GM19035 (cell line): ENCODE measurements at regions not wholly inside any gene's neighbourhood (a gene's known extent, or its start where the extent isn't known, plus 50 kb on each side); places are given as distances from the start of the nearest gene placed in this dataset.

Experiments
- ATAC-seq: cut with Tn5 transposase; IDR thresholded peaks from one replicate; pipeline ENCODE4 v1.9.1; 2021; ENCODE audit not compliant: unreplicated experiment

DNA sequence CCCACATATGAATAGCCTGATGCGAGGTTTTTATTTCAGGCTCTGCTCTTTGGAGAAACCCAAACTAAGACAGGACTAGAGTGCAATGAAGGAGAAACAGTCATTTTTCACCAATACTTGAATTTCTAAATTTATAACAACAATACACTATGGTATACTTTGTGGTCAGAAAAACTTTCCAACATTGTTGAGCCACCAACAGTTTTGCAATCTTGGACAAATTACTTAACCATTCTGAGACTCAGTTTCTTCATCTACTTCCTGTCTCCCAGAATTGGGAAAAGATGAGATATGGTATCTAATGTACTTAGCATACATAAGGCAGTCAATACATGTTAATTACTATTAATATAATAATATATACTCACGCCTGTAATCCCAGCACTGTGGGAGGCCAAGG is 519.8 kb upstream of the PLXNA2 start:
- ATAC-seq: no peak

DNA sequence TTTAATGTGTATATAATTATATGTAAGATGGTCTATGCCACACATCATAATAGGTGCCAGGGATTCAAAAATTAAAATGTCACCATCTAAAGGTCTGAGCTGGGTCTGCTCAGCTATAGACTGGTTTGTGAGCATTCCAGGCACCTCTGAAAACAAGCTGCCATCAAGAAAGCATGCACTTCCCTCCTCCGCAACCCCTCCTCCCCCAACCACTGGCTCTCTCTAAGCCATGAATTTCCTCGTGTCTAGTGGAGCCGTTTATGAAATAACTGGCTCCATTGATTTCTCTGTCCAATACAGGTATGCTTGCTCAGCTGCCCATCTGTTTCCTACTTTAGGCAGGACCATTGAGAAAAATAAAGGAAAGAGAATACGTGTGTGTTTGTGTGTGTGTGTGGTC is 522.6 kb upstream of the PLXNA2 start:
- ATAC-seq: no peak

DNA sequence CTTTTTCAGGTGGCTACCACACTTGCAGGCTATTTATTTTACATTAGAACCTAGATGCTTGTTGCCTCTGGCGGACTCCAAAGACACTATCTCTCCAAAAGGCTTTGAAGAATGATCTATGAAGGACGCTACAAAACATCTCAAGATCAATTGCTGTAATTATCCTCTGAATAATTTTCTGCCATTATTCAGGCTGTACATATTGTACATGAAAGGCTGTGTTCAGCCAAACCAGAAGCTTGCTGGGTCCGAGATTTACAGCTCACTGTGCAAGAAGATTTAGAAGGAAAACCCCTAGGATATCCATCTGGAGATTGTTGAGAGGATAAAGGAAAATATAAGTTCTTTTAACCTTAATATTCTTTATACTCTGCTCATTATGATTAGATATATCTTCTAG is 523.6 kb upstream of the PLXNA2 start:
- no peak for ATAC-seq

DNA sequence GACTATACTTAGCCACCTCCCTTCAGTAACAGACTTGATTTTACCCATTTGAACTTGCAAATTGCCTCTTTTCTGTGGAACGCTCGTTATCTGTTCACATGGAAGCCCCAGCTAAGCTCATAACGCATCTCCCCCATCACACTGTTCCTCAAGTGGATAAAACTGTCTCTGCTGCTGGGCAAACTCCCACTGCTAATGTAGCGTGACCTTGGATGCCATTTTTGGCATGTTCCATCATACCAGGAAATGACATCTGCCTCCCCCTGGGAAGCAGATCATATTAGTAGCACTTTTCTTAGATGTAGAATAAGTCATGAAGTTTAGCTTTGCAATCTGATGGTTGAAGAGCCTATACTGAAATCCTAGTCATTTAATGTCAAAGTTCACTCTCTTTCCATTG is 528.7 kb upstream of the PLXNA2 start:
- ATAC-seq: no peak

DNA sequence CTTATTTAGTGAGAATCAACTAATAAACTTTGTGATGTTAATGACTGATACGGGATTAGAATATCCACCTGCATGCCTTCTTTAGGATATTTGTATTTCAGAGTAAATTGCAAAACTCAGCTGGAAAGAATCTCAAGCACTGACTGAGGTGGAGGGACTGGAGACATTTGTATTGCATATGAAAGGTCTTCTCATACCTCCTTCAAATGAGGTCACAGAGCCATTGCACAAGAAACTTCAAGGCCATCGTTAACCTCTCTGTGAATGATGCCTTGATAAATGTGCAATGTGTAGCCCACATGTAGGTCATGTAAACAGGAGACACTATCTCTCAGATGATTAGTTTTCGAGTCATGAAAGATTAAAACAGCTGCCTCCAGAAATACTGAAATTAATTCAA is 531.7 kb upstream of the PLXNA2 start:
- ATAC-seq: no peak

DNA sequence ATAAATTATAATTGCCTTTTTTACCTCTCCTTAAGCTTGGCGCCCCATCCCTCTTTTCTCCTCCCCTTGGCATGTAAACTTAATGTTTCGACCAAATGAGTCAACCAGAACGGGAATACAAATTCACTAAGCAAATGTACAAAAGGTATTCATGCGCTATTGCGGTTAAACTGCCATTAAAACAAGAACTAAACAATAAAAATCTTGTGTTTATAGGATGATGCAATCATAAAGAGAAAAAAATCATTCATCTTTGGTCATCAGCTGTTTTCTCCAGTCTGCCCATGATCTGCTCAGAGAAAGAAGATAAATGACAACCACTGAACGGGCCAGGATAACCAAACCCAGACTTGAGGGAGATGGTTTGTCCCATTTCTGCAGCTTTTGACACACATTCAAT is 534.2 kb upstream of the PLXNA2 start:
- no peak for ATAC-seq

DNA sequence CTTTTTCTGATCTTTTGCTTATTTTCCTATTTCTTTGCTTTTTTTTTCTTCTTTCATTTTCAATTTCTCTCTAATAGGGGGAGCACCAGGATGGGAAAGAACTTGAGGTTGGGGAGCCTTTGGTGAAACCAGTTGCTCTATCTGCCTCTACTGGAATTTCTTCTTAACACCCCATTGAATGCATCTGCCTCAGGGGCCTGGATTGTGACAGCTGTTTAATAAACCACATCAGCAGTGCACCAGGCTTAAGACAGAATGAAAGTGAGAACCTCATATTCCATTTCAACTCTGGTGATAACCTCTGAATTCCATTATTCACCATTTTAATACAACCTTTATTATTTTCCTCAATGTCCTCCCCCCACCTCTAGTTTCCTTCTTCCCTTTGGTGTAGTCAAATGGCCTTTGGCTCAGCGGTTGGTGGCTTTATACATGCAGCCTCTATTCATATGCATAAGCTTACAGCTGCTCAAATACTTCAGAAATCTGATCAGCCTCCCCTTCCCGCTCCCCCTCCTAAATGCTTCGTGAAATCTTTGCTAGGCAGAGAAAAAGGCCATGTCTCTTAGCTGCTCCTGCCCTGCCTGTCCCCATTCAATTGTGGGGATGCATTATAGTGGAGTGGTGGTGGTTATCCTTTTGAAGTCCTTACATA is 537.3 kb upstream of the PLXNA2 start:
- no peak for ATAC-seq

DNA sequence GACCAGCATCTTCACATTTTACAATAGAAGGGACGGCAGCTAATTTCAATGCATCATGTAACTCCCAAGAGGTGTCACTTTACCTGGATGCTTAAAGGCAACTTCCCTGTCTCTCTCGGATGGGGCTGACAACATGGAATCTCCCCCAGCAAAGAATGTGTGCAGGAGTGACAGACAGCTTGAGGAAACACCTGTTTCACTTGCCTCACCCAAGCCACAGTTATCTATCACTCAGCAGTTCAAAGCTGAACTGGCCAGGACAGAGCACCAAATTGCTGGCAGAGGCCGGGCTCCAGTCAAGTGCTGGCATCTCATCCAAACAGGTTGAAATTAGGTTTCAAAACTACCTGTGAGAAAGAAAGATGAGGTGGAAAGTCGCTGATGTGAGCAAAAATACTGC is 538.0 kb upstream of the PLXNA2 start:
- no peak for ATAC-seq

DNA sequence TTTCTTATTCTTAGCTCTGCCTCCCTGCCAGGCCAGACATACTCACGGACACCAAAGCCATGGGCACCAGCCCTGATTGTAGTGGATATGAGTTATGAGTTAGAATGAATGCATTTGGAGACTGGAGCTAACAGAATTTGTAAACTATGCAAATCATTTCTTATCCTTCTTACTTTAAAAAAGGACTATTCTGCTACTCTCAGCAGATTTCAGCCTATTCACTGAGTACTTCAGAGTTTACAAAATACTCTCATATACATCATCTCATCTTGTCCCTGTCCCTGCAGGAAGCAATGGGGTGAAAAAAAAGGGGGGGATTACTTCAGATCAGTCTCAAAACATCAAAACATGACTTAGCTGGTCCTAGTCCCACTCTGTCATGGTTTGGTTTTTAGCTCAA is 541.4 kb upstream of the PLXNA2 start:
- ATAC-seq: no peak

DNA sequence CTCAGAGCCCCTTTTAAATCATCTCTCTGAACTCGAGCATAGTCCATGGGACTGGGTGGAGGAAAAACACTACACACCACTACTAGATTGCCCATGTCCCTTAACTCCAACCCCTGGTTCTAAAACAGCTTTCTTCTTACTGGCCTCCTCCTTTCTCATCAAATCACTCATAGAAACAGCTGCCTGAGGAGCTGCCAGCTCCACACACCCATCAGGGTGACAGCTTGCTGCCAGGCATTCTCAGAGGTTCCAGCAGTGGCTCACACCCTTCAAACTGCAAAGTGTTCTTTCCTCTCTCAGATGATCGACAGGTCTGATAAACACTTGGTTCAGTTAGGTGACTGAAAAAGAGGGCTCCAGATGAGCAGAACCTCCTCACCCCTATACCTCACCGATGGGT is 543.0 kb upstream of the PLXNA2 start:
- no peak for ATAC-seq

DNA sequence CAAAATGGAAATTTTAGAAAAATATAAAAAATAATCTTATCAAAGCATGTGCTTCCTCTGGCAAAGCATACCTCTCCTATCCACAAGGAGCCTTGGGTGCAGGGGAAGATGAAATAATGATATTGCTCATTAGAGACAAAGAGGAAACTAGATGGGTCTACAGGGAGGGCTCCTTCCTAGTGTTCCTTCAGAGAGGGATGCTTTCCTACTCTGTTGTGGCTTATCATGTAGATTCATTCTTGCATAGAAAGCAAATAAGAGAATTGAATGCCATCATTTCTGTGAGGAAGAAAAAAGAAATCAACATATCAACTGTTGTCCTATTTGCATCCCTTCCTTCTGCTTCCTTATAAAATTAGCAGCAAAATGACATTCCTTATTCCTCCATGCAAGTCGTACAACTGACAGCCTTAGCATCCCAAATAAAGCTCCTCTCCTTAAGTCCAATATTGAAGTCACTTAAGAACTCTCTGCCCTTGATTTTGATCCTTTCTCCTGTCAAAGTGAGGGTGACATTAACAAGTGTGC is 543.9 kb upstream of the PLXNA2 start:
- no peak for ATAC-seq

DNA sequence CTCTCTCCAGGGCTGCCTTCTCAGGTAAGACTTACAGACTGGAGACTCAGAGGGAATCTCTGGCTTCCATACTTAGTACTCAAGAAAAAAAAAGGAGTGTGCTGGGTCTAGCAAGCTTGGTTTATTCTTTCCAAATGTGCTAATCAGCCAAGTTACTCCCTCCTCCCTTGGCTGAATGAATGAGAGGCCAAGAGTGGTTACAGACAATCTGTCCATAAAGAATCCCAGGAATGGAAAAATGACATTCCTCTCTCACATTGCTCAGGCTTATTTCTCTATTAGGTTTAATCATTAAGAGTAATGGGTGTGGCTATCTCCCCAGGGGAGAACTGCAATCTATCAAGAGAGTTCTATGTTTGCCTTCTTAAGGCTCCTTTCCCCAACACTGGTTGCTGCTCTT is 547.3 kb upstream of the PLXNA2 start:
- no peak for ATAC-seq

DNA sequence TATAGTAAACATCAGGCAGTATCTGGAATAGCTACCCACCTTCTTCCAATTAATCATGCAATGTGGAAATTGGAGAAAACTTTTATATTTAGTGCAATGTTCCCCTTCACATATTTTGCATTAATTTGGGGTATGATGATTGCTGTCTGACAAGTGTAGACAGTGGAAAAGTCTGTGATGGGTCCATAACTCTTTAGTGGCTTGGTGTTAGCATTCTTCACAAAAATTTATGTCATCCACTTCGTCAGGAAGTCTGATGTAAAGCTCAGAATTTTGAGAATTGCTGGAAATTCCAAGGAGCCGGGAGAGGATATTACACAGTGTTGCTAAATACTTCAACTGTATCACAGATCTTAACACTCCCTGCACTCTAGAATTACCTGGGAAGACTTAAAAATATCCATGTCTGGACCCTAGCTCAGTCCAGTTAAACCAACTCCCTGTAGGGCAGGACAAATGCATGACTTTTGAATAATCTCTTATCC is 549.7 kb upstream of the PLXNA2 start:
- no peak for ATAC-seq

DNA sequence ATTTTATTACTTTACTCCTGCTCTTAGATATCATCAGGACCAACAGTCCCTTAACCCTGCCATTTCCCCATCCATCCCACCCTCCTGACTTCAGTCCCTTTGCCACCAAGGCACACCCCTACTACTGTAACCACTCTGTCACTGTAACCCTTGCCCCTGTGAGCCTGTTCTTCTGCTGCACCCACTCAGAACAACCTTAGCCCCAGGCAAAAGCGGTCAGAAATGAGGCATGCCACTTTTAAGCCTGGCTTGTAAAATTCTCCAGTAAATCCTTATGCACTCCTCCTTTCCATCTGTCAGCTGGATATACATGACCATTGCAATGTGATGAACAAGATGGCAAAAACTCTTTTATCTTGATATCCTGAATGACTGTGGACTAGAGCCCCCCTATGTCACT is 555.0 kb upstream of the PLXNA2 start:
- ATAC-seq: no peak

DNA sequence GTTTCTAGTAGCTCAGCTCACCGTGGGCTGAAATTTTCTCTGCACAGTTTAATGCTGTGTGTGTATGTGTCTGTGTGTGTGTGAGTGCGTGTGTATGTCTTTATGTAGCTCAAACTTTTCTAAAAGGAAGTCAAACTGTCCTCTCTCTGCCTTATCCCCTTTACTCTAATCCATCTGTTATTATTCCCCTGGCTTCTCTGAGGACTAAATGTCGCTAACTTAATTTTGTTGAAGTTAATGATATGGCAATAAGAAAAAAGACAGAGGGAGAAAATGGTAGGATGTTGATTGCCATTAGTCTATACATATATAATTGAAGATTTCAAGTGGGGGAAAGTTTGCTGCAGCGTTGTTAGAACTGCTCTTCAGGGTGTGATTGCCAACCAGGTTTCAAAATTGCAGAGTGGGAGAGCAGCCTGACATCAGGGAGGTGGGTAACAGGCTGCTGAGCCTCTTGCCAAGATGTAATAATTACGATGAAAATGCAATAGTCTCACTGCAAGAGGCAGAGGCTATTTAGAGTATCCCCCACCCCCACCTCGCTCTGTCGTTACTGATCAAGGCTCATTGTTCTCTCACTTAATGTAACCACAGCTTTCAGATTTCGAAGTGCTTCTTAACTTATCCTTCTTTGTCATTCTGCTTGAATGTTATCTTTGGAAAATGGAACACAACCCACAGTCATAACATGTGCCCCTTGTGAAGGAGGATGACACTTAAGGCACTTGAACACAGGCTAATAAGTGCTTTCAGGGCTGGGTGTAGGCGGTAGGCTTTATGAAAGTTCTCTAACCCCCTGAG is 559.0 kb upstream of the PLXNA2 start:
- no peak for ATAC-seq

DNA sequence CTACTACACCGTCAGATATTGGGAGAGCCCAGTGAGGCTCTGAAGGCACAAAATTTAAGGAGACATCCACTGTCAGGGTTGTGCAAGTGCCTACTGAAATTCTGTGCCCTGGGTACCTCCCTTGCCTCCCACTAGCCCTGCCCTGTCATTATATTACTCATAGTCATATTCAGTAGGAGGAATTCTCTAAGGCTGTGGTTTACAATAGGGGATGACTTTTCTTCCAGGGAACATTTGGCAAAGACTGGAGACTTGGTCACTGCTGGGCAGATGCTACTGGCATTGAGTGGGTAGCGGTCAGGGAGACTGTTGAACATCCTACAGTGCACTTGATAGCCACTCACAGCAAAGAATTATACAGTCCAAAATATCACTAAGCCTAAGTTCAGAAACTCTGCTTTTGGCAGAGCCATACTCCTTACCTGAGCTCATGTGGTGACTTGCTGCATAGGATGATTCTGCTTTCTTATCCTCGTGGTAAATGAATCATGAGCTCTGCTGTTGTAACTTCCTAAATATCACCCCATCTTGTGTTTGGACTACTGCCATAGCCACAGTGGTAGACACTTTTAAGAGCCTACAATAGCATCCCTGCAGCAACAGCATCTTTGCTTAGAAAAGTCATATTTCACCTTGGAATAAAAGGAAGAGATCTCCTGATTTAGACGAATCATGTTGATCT is 563.4 kb upstream of the PLXNA2 start:
- no peak for ATAC-seq

DNA sequence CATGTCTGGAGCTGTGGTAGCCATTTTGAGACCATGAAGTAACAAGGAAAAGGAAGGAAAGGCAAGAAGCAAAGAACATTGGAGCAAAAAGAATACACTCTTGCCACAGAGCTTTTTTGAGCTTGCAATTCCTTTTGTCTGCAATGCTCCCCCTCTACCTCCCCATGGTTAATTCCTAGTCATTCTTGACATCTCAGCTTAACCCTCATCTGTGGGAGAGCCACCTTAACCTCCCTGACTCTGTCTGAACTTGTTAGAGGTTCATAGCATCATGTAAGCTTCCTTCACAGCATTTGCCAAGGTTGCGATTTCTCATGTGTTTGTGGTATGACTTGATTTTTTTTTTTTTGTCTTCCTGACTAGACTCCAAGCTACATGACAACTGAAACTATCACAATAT is 564.1 kb upstream of the PLXNA2 start:
- no peak for ATAC-seq

DNA sequence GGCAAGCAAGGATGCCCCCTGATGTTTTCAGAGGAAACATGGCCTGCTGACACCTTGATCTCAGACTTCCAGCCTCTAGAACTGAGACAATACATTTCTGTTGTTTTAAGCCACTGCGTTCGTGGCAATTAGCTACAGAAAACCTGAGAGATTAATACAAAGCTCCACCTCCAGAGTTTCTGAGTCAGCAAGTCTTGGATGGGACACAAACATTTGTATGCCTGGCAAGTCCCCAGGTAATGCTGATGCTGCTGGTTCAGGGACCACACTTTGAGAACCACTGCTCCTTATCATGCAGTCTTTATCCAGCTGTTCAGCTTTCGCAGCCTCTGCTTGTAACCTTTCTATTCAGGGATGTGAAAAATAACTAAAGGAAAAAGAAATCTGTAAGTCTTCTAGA is 565.7 kb upstream of the PLXNA2 start:
- no peak for ATAC-seq

DNA sequence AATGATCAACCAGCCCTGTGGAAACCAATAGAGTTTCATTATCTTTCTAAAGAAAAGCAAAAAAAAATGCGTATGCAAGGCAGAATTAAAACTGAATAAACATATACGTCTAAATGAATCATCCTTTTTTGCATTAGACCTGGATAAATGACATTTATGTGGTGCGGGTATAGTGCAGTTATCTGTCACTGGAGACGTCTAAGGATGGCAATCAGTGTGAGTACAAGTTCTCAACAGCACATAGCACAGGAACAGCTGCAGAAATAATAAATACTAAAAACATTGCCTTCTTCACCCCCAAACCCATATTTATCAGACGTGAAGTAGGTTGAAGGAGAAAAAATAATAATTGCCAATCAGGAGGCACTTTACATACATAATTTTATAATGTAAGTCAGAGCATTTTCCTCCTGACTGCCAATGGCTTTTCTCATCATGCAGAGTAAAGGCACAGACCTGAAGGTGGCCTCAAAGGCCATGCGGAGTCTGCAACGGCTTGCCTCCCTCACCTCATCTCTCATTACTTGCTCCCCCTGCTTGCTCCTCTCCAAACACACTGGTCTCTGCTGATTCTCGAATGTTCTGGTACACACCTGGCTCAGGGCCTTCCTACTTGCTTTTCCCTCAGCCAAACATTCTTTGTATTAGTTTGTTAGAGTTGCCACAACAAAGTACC is 574.7 kb upstream of the PLXNA2 start:
- no peak for ATAC-seq

DNA sequence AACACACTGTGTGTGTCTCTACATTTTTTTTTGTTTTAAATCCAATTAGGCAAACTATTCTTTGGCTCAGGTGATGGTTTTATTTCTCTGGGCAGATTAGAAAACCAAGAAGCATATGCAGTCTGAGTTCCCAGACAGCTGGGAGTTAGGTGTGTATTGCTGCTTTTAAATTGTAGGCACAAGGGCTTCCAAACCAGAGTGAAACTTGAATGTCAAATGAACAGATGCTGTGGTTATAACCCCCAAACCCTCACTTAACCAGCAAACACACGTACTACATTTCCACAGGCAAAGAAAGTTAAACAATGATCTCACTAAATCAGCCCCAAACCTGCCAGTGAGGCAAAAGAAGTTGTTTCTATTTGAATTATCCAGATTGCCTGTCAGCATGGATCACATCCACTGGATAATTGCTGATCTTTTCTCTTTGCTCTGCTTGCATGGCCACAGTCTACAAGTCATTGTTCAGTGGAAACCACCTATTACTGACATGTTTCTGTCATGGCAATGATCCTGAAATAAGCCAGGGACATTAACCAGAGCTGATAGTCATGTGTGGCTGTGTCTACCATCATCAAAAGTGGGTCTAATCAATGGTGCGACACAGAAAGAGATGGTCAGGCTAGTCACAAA is 576.5 kb upstream of the PLXNA2 start:
- no peak for ATAC-seq

DNA sequence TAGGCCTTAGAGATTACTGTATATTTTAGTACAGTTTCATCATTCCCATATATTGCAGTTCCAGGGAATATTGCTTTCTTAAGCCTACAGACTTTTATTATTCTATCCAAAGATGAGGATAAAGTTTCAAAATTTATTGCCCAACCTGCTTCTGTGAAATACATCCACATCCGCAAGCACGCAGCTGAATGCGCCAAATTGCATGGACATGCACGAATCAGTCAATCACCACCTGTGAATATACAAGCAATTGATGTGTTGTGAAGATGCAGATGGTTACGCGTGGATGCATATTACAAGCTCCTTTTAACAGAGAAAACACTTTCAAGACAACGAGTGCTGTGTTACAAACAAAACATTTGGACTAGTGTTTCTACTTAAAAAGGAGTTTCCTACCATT is 577.8 kb upstream of the PLXNA2 start:
- no peak for ATAC-seq
